Astrocyte (in vitro differentiated cells and primary cell): ENCODE measurements at regions not wholly inside any gene's neighbourhood (a gene's known extent, or its start where the extent isn't known, plus 50 kb on each side); places are given as distances from the start of the nearest gene placed in this dataset.

Source experiments
- DNase-seq: peaks from one replicate; pipeline ENCODE4 v3.0.0-alpha.2; 2010; ENCODE audit warnings: low read depth
- FAIRE-seq: peaks from 2 replicates; lab custom pipeline; 2011; peaks lifted over from hg19 to GRCh38; lab: Jason Lieb, UNC
- H2AFZ ChIP-seq: 2 replicates; pipeline ENCODE4 v1.6.0; 2012; ENCODE audit warnings: low read depth, low read length, inconsistent platforms
- H3K27ac ChIP-seq: 2 replicates; pipeline ENCODE4 v1.5.1; 2011; ENCODE audit warnings: low read depth, low read length, inconsistent platforms
- H3K27me3 ChIP-seq: 2 replicates; pipeline ENCODE4 v1.6.0; 2011; ENCODE audit warnings: low read length, inconsistent platforms; ENCODE audit not compliant: insufficient read depth
- H3K36me3 ChIP-seq: 2 replicates; pipeline ENCODE4 v1.5.1; 2011; ENCODE audit warnings: low read length, inconsistent platforms; ENCODE audit not compliant: insufficient read depth
- H3K4me1 ChIP-seq: 2 replicates; pipeline ENCODE4 v1.5.1; 2011; ENCODE audit warnings: low read length, inconsistent platforms; ENCODE audit not compliant: insufficient read depth
- H3K4me2 ChIP-seq: 2 replicates; pipeline ENCODE4 v1.6.0; 2012; ENCODE audit warnings: low read length, inconsistent platforms
- H3K4me3 ChIP-seq: 2 replicates; pipeline ENCODE4 v1.5.1; 2011; ENCODE audit warnings: low read depth, mild to moderate bottlenecking, low read length, inconsistent platforms; ENCODE audit not compliant: insufficient read depth
- H3K79me2 ChIP-seq: 2 replicates; pipeline ENCODE4 v1.6.0; 2012; ENCODE audit warnings: mild to moderate bottlenecking, low read length, inconsistent platforms; ENCODE audit not compliant: insufficient read depth
- H3K9ac ChIP-seq: 2 replicates; pipeline ENCODE4 v1.6.0; 2012; ENCODE audit warnings: mild to moderate bottlenecking, low read length, inconsistent platforms
- H3K9me3 ChIP-seq: 2 replicates; pipeline ENCODE4 v1.5.1; 2012; ENCODE audit warnings: low read depth, mild to moderate bottlenecking, low read length, inconsistent platforms; ENCODE audit not compliant: insufficient read depth
- H4K20me1 ChIP-seq: 2 replicates; pipeline ENCODE4 v1.6.0; 2012; ENCODE audit warnings: low read length, inconsistent platforms; ENCODE audit not compliant: insufficient read depth
- H3K27ac Mint-ChIP-seq: one replicate; pipeline ENCODE4 v1.8.0; 2021; ENCODE audit warnings: mild to moderate bottlenecking, mixed read lengths; ENCODE audit not compliant: unreplicated experiment
- H3K27me3 Mint-ChIP-seq: one replicate; pipeline ENCODE4 v1.8.0; 2021; ENCODE audit warnings: low read depth, mixed read lengths; ENCODE audit not compliant: unreplicated experiment
- H3K36me3 Mint-ChIP-seq: one replicate; pipeline ENCODE4 v1.8.0; 2021; ENCODE audit warnings: low read depth, mixed read lengths; ENCODE audit not compliant: unreplicated experiment
- H3K4me1 Mint-ChIP-seq: one replicate; pipeline ENCODE4 v1.8.0; 2021; ENCODE audit warnings: low read depth, mixed read lengths; ENCODE audit not compliant: unreplicated experiment
- H3K4me3 Mint-ChIP-seq: one replicate; pipeline ENCODE4 v1.8.0; 2021; ENCODE audit warnings: mild to moderate bottlenecking, moderate library complexity, mixed read lengths; ENCODE audit not compliant: unreplicated experiment
- H3K9me3 Mint-ChIP-seq: one replicate; pipeline ENCODE4 v1.8.0; 2021; ENCODE audit warnings: mild to moderate bottlenecking, mixed read lengths; ENCODE audit not compliant: unreplicated experiment
- EZH2 ChIP-seq: IDR thresholded peaks from 2 replicates; pipeline ENCODE4 v1.6.1; 2012; ENCODE audit warnings: mild to moderate bottlenecking, low read length, inconsistent platforms; ENCODE audit not compliant: insufficient read depth
- TF ChIP-seq, protein P1 (sequence below): IDR thresholded peaks from 2 replicates; pipeline ENCODE4 v1.5.1; 2011; ENCODE audit warnings: low read depth, mild to moderate bottlenecking, inconsistent platforms, low read length, moderate library complexity; ENCODE audit not compliant: insufficient read depth

GRCh38 chr2:55111570-55112228, 61.4 kb upstream of the RTN4 start:
- peak overlapping the region; percentile 92 for H3K27ac ChIP-seq
- Mint-ChIP-seq H3K36me3 (peaks cover 4% of the 10 kb centered on the region), H3K4me1 (peaks cover 70% of the 10 kb centered on the region), H3K9me3 (no peaks in the 10 kb centered on the region), H3K27ac (peak overlapping the region; percentile 81), H3K4me3 (peak overlapping the region; percentile 12), H3K27me3 (no peaks in the 10 kb centered on the region)
- H3K4me1 ChIP-seq: peaks cover 52% of the 10 kb centered on the region
- no peaks in the 10 kb centered on the region for H4K20me1 ChIP-seq
- peak overlapping the region; percentile 73 for H3K9ac ChIP-seq
- DNase-seq (peak; percentile 96), FAIRE-seq (no peak)
- H3K36me3 ChIP-seq: no peaks in the 10 kb centered on the region
- no peak for TF ChIP-seq EZH2
- TF ChIP-seq, protein P1, sequence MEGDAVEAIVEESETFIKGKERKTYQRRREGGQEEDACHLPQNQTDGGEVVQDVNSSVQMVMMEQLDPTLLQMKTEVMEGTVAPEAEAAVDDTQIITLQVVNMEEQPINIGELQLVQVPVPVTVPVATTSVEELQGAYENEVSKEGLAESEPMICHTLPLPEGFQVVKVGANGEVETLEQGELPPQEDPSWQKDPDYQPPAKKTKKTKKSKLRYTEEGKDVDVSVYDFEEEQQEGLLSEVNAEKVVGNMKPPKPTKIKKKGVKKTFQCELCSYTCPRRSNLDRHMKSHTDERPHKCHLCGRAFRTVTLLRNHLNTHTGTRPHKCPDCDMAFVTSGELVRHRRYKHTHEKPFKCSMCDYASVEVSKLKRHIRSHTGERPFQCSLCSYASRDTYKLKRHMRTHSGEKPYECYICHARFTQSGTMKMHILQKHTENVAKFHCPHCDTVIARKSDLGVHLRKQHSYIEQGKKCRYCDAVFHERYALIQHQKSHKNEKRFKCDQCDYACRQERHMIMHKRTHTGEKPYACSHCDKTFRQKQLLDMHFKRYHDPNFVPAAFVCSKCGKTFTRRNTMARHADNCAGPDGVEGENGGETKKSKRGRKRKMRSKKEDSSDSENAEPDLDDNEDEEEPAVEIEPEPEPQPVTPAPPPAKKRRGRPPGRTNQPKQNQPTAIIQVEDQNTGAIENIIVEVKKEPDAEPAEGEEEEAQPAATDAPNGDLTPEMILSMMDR: no peak
- peak overlapping the region; percentile 57 for H2AFZ ChIP-seq
- H3K4me2 ChIP-seq: peak overlapping the region; percentile 77
- no peaks in the 10 kb centered on the region for H3K79me2 ChIP-seq
- no peaks in the 10 kb centered on the region for H3K9me3 ChIP-seq
- H3K4me3 ChIP-seq: peak overlapping the region; percentile 20
- H3K27me3 ChIP-seq: no peaks in the 10 kb centered on the region

DNA sequence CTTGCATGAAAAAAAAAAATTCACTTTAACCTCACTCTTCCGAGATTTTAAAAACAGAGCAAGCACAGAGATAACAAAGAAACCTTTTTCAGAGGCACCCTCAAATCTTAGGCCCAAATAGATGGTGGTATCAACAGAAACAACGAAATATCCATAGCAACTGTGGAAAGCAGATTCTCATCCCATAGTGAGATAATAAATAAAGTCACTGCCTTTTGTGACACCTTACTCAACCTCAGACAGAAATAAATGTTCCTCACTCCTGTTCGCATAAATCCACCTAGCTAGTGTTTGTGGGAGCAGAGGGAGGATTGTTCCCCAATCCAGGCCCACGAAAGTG, 60.9 kb upstream of the RTN4 start:
- Mint-ChIP-seq H3K27ac (peak overlapping the region; percentile 81), H3K27me3 (no peaks in the 10 kb centered on the region), H3K4me3 (peak overlapping the region; percentile 20), H3K36me3 (peaks cover 4% of the 10 kb centered on the region), H3K9me3 (no peaks in the 10 kb centered on the region), H3K4me1 (peaks cover 66% of the 10 kb centered on the region)
- Histone ChIP-seq H3K79me2 (no peaks in the 10 kb centered on the region), H2AFZ (peak overlapping the region; percentile 48), H4K20me1 (no peaks in the 10 kb centered on the region), H3K27ac (peak overlapping the region; percentile 92), H3K36me3 (no peaks in the 10 kb centered on the region), H3K9me3 (no peaks in the 10 kb centered on the region), H3K4me1 (peaks cover 55% of the 10 kb centered on the region), H3K4me2 (peak overlapping the region; percentile 77), H3K4me3 (peak overlapping the region; percentile 3), H3K27me3 (no peaks in the 10 kb centered on the region), H3K9ac (peak overlapping the region; percentile 73)
- FAIRE-seq (no peak), DNase-seq (no peak)
- TF ChIP-seq, protein P1: no peak
- TF ChIP-seq EZH2: no peak

DNA sequence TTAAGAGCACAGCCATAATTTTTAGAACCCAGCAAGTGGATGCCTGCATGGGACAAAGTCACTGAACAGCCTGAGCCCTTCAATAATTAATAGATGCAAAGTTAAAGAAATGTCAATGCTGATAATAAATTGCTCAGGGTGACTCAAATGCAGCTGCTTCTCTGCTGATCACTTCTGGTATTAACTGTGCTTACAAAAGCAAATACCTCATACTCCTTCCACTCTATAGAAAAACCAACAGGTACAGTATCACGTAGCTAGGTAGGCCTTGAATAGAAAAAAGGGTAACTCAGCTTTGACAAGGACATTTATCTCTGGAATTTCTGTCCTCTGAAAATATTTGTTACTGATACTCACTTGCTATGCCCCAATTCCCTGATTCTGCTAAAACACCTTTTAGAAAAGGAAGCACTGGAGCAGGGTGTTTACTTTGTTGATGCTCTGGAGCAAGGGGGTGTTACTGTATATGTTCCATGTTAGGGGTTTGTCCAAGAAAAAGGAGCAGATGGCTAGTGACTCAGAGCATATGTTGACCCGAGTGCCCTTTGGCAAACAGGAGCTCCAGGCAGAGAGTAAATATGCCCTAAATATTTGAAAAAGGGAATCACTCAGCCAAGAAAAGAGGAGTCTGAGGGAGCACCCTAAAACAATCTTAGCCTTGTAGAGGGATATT, 59.1 kb upstream of the RTN4 start:
- Mint-ChIP-seq H3K27ac (peak overlapping the region; percentile 96), H3K4me3 (no peak overlapping the region), H3K27me3 (no peaks in the 10 kb centered on the region), H3K4me1 (peaks cover 59% of the 10 kb centered on the region), H3K36me3 (peaks cover 4% of the 10 kb centered on the region), H3K9me3 (no peaks in the 10 kb centered on the region)
- H3K4me3 ChIP-seq: no peak overlapping the region
- TF ChIP-seq, protein P1: no peak
- H3K79me2 ChIP-seq: no peaks in the 10 kb centered on the region
- no peaks in the 10 kb centered on the region for H3K27me3 ChIP-seq
- H3K4me2 ChIP-seq: peak overlapping the region; percentile 54
- H4K20me1 ChIP-seq: no peaks in the 10 kb centered on the region
- H3K9ac ChIP-seq: peak overlapping the region; percentile 40
- H3K27ac ChIP-seq: peak overlapping the region; percentile 24
- H3K9me3 ChIP-seq: no peaks in the 10 kb centered on the region
- peak; percentile 66 for DNase-seq
- peaks cover 46% of the 10 kb centered on the region for H3K4me1 ChIP-seq
- FAIRE-seq: no peak
- no peak overlapping the region for H2AFZ ChIP-seq
- no peaks in the 10 kb centered on the region for H3K36me3 ChIP-seq
